Activated T-helper 1 cell treated with anti-CD3 and anti-CD28 coated beads, Interleukin-12 subunit alpha, Interleukin-12 subunit beta, Interleukin-2, Interleukin-4 antibody, amounts not matched to agents 30 ng/mL and 10 ng/mL and 1 ng/mL, durations not matched to agents 14 hours and 24 hours and 36 hours (primary cell): ENCODE measurements at regions not wholly inside any gene's neighbourhood (a gene's known extent, or its start where the extent isn't known, plus 50 kb on each side); places are given as distances from the start of the nearest gene placed in this dataset.

Experiments
- DNase-seq: peaks from one replicate; pipeline ENCODE4 v3.0.0; 2021; ENCODE audit warnings: low spot score
- H3K27ac Mint-ChIP-seq: one replicate; pipeline ENCODE4 v1.8.0; 2021; ENCODE audit warnings: mild to moderate bottlenecking, mixed read lengths
- H3K27me3 Mint-ChIP-seq: one replicate; pipeline ENCODE4 v1.8.0; 2022; ENCODE audit warnings: mild to moderate bottlenecking, moderate library complexity, mixed read lengths; ENCODE audit not compliant: insufficient read depth
- H3K36me3 Mint-ChIP-seq: one replicate; pipeline ENCODE4 v1.8.0; 2021; ENCODE audit warnings: low read depth, mixed read lengths
- H3K4me1 Mint-ChIP-seq: one replicate; pipeline ENCODE4 v1.8.0; 2021; ENCODE audit warnings: low read depth, mixed read lengths
- H3K4me3 Mint-ChIP-seq: one replicate; pipeline ENCODE4 v1.8.0; 2021; ENCODE audit warnings: mild to moderate bottlenecking, moderate library complexity, mixed read lengths
- H3K9me3 Mint-ChIP-seq: one replicate; pipeline ENCODE4 v1.8.0; 2021; ENCODE audit warnings: mixed read lengths
- intact Hi-C: fragments of 100-400 bp; cut with micrococcal nuclease; formaldehyde crosslinking; loops from one replicate; pipeline ENCODE4 v1.15.1; 2024

- no peak overlapping the region for H3K4me3 Mint-ChIP-seq
- H3K27ac Mint-ChIP-seq = no peak overlapping the region
- peaks cover 4% of the 10 kb centered on the region for H3K9me3 Mint-ChIP-seq
- no peaks in the 10 kb centered on the region for H3K27me3 Mint-ChIP-seq
- intact Hi-C loops = no loop called here
- no peaks in the 10 kb centered on the region for H3K4me1 Mint-ChIP-seq
- H3K36me3 Mint-ChIP-seq = no peaks in the 10 kb centered on the region
- no peak for DNase-seq
These were observed 88.2 kb upstream of the STXBP5 start for GRCh38 chr6:147116056-147116455.

- Mint-ChIP-seq H3K27me3 (no peaks in the 10 kb centered on the region), H3K9me3 (peaks cover 4% of the 10 kb centered on the region), H3K27ac (no peak overlapping the region), H3K36me3 (no peaks in the 10 kb centered on the region), H3K4me3 (no peak overlapping the region), H3K4me1 (no peaks in the 10 kb centered on the region)
- no peak for DNase-seq
- intact Hi-C loops = no loop called here
These were observed 87.2 kb upstream of the STXBP5 start for GRCh38 chr6:147117011-147117410.

GRCh38 chr6:147117580-147117979, 86.6 kb upstream of the STXBP5 start:
- DNase-seq = no peak
- Mint-ChIP-seq H3K4me3 (no peak overlapping the region), H3K9me3 (peaks cover 4% of the 10 kb centered on the region), H3K36me3 (no peaks in the 10 kb centered on the region), H3K27me3 (no peaks in the 10 kb centered on the region), H3K27ac (no peak overlapping the region), H3K4me1 (no peaks in the 10 kb centered on the region)
- intact Hi-C loops = no loop called here

GRCh38 chr6:147119310-147119709, 84.9 kb upstream of the STXBP5 start:
- Mint-ChIP-seq H3K36me3 (no peaks in the 10 kb centered on the region), H3K4me1 (no peaks in the 10 kb centered on the region), H3K4me3 (no peak overlapping the region), H3K9me3 (peaks cover 4% of the 10 kb centered on the region), H3K27me3 (no peaks in the 10 kb centered on the region), H3K27ac (no peak overlapping the region)
- intact Hi-C loops = no loop called here
- no peak for DNase-seq

GRCh38 chr6:147122823-147123222, 81.4 kb upstream of the STXBP5 start:
- intact Hi-C loops = no loop called here
- no peaks in the 10 kb centered on the region for H3K36me3 Mint-ChIP-seq
- no peak overlapping the region for H3K4me3 Mint-ChIP-seq
- no peaks in the 10 kb centered on the region for H3K4me1 Mint-ChIP-seq
- H3K27ac Mint-ChIP-seq = no peak overlapping the region
- H3K9me3 Mint-ChIP-seq = peaks cover 4% of the 10 kb centered on the region
- H3K27me3 Mint-ChIP-seq = no peaks in the 10 kb centered on the region
- no peak for DNase-seq

GRCh38 chr6:147126618-147127022, 77.6 kb upstream of the STXBP5 start:
- Mint-ChIP-seq H3K27me3 (no peaks in the 10 kb centered on the region), H3K36me3 (no peaks in the 10 kb centered on the region), H3K4me1 (no peaks in the 10 kb centered on the region), H3K27ac (no peak overlapping the region), H3K4me3 (no peak overlapping the region), H3K9me3 (no peaks in the 10 kb centered on the region)
- DNase-seq = no peak
- intact Hi-C loops = no loop called here

GRCh38 chr6:147127587-147127986, 76.6 kb upstream of the STXBP5 start:
- intact Hi-C loops = no loop called here
- no peak overlapping the region for H3K27ac Mint-ChIP-seq
- no peak overlapping the region for H3K4me3 Mint-ChIP-seq
- no peak for DNase-seq
- H3K36me3 Mint-ChIP-seq = no peaks in the 10 kb centered on the region
- no peaks in the 10 kb centered on the region for H3K4me1 Mint-ChIP-seq
- no peaks in the 10 kb centered on the region for H3K27me3 Mint-ChIP-seq
- H3K9me3 Mint-ChIP-seq = no peaks in the 10 kb centered on the region

GRCh38 chr6:147128056-147128455, 76.2 kb upstream of the STXBP5 start:
- Mint-ChIP-seq H3K27ac (no peak overlapping the region), H3K9me3 (no peaks in the 10 kb centered on the region), H3K4me1 (no peaks in the 10 kb centered on the region), H3K27me3 (no peaks in the 10 kb centered on the region), H3K36me3 (no peaks in the 10 kb centered on the region), H3K4me3 (no peak overlapping the region)
- intact Hi-C loops = no loop called here
- no peak for DNase-seq

GRCh38 chr6:147131532-147132128, 72.6 kb upstream of the STXBP5 start:
- H3K4me1 Mint-ChIP-seq = no peaks in the 10 kb centered on the region
- intact Hi-C loops = no loop called here
- no peaks in the 10 kb centered on the region for H3K27me3 Mint-ChIP-seq

GRCh38 chr6:147132889-147133288, 71.3 kb upstream of the STXBP5 start:
- no peaks in the 10 kb centered on the region for H3K36me3 Mint-ChIP-seq
- H3K27me3 Mint-ChIP-seq = peaks cover 1% of the 10 kb centered on the region
- intact Hi-C loops = no loop called here
- no peak overlapping the region for H3K4me3 Mint-ChIP-seq
- H3K9me3 Mint-ChIP-seq = no peaks in the 10 kb centered on the region
- DNase-seq = no peak
- no peak overlapping the region for H3K27ac Mint-ChIP-seq
- H3K4me1 Mint-ChIP-seq = no peaks in the 10 kb centered on the region

More at GRCh38 chr6:147131532-147132128, 72.6 kb upstream of the STXBP5 start:
- no peak overlapping the region for H3K4me3 Mint-ChIP-seq
- no peak for DNase-seq
- H3K27ac Mint-ChIP-seq = no peak overlapping the region
- H3K9me3 Mint-ChIP-seq = no peaks in the 10 kb centered on the region
- H3K36me3 Mint-ChIP-seq = no peaks in the 10 kb centered on the region

- H3K4me3 Mint-ChIP-seq = no peak overlapping the region
- H3K36me3 Mint-ChIP-seq = no peaks in the 10 kb centered on the region
- H3K9me3 Mint-ChIP-seq = no peaks in the 10 kb centered on the region
- H3K27ac Mint-ChIP-seq = no peak overlapping the region
- intact Hi-C loops = no loop called here
- H3K4me1 Mint-ChIP-seq = no peaks in the 10 kb centered on the region
- DNase-seq = no peak
- peaks cover 1% of the 10 kb centered on the region for H3K27me3 Mint-ChIP-seq
These were observed 70.5 kb upstream of the STXBP5 start for GRCh38 chr6:147133669-147134068.

GRCh38 chr6:147135211-147135681, 69.0 kb upstream of the STXBP5 start:
- intact Hi-C loops = no loop called here
- no peak for DNase-seq
- Mint-ChIP-seq H3K4me1 (no peaks in the 10 kb centered on the region), H3K36me3 (no peaks in the 10 kb centered on the region), H3K27me3 (peaks cover 1% of the 10 kb centered on the region), H3K9me3 (no peaks in the 10 kb centered on the region), H3K4me3 (no peak overlapping the region), H3K27ac (no peak overlapping the region)

GRCh38 chr6:147136057-147136456, 68.2 kb upstream of the STXBP5 start:
- H3K36me3 Mint-ChIP-seq = no peaks in the 10 kb centered on the region
- no peak for DNase-seq
- intact Hi-C loops = no loop called here
- H3K27me3 Mint-ChIP-seq = peaks cover 1% of the 10 kb centered on the region
- H3K4me1 Mint-ChIP-seq = no peaks in the 10 kb centered on the region
- H3K4me3 Mint-ChIP-seq = no peak overlapping the region
- no peak overlapping the region for H3K27ac Mint-ChIP-seq
- no peaks in the 10 kb centered on the region for H3K9me3 Mint-ChIP-seq

GRCh38 chr6:147137986-147138385, 66.2 kb upstream of the STXBP5 start:
- H3K27me3 Mint-ChIP-seq = peaks cover 1% of the 10 kb centered on the region
- H3K27ac Mint-ChIP-seq = no peak overlapping the region

More at GRCh38 chr6:147137986-147138385, 66.2 kb upstream of the STXBP5 start:
- Mint-ChIP-seq H3K4me3 (no peak overlapping the region), H3K9me3 (no peaks in the 10 kb centered on the region), H3K4me1 (no peaks in the 10 kb centered on the region), H3K36me3 (no peaks in the 10 kb centered on the region)
- intact Hi-C loops = no loop called here
- no peak for DNase-seq
